ENCODE measurements at regions not wholly inside any gene's neighbourhood (a gene's known extent, or its start where the extent isn't known, plus 50 kb on each side); places are given as distances from the start of the nearest gene placed in this dataset.
"Not testable (repeated sequence)": the region's sequence is repeated elsewhere in the genome, so short reads cannot be mapped to it uniquely, and the experiment has no call there.

DNA sequence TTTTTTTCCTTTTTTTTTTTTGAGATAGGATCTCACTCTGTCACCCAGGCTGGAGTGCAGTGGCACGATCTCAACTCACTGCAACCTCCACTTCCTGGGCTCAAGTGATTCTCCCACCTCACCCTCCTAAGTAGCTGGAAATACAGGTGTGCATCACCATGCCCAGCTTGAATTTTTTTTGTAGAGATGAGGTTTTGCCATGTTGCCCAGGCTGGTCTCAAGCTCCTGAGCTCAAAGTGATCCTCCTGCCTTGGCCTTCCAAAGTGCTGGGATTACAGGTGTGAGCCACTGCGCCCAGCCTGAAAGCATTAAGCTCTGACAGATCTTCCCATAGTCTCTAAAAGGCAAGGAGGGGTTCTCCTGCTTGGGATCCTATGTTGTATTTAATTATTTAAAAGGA, 66.2 kb upstream of the PRR23C start:
- not testable (repeated sequence) for TF ChIP-seq POLR2A (IDR thresholded peaks at IDR 0.05; ENCODE audit: low read depth, low read length)
- TF ChIP-seq, protein P1, sequence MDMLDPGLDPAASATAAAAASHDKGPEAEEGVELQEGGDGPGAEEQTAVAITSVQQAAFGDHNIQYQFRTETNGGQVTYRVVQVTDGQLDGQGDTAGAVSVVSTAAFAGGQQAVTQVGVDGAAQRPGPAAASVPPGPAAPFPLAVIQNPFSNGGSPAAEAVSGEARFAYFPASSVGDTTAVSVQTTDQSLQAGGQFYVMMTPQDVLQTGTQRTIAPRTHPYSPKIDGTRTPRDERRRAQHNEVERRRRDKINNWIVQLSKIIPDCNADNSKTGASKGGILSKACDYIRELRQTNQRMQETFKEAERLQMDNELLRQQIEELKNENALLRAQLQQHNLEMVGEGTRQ (IDR thresholded peaks at IDR 0.05; ENCODE audit: low read depth, low read length): not testable (repeated sequence)
- TF ChIP-seq, protein P2, sequence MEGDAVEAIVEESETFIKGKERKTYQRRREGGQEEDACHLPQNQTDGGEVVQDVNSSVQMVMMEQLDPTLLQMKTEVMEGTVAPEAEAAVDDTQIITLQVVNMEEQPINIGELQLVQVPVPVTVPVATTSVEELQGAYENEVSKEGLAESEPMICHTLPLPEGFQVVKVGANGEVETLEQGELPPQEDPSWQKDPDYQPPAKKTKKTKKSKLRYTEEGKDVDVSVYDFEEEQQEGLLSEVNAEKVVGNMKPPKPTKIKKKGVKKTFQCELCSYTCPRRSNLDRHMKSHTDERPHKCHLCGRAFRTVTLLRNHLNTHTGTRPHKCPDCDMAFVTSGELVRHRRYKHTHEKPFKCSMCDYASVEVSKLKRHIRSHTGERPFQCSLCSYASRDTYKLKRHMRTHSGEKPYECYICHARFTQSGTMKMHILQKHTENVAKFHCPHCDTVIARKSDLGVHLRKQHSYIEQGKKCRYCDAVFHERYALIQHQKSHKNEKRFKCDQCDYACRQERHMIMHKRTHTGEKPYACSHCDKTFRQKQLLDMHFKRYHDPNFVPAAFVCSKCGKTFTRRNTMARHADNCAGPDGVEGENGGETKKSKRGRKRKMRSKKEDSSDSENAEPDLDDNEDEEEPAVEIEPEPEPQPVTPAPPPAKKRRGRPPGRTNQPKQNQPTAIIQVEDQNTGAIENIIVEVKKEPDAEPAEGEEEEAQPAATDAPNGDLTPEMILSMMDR (conservative IDR thresholded peaks at IDR 0.05; ENCODE audit: low read depth, low read length): not testable (repeated sequence)

Data from IMR-90 (cell line).